ENCODE measurements at regions not wholly inside any gene's neighbourhood (a gene's known extent, or its start where the extent isn't known, plus 50 kb on each side); places are given as distances from the start of the nearest gene placed in this dataset.
"Not testable (repeated sequence)": the region's sequence is repeated elsewhere in the genome, so short reads cannot be mapped to it uniquely, and the experiment has no call there.

DNA sequence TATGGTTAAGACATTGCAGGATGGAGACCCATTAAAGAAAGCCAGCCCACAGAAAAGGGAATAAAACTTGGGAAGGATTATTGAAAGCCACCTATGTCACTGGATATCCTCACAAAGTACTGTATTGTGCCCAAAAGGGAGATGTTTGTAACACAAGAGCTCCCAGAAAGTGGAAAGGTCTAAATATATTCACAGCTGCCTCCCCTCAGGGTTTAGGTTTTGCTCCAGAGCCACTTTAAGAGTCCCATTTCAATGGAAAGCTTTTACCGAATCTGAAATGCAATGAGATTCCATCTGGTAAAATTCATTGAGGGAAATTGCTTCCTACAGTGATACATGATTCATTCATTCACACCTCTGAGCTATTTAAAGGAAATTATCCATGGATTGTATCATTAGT, 176.4 kb downstream of the XPNPEP1 start:
- peaks cover 0 to 4% (median 0%) of the 10 kb centered on the region in 3 donors for H3K27me3 Mint-ChIP-seq
- no peak overlapping the region for H3K4me3 Mint-ChIP-seq
- no peaks in the 10 kb centered on the region for H3K36me3 Mint-ChIP-seq
- H3K4me1 Mint-ChIP-seq: no peaks in the 10 kb centered on the region
- no peak overlapping the region for H3K27ac Mint-ChIP-seq
- ATAC-seq (ENCODE audit: low read depth in 2 of 2) (no peak), DNase-seq (no peak)
- H3K9me3 Mint-ChIP-seq: peaks cover 0 to 7% (median 2%) of the 10 kb centered on the region in 7 donors

DNA sequence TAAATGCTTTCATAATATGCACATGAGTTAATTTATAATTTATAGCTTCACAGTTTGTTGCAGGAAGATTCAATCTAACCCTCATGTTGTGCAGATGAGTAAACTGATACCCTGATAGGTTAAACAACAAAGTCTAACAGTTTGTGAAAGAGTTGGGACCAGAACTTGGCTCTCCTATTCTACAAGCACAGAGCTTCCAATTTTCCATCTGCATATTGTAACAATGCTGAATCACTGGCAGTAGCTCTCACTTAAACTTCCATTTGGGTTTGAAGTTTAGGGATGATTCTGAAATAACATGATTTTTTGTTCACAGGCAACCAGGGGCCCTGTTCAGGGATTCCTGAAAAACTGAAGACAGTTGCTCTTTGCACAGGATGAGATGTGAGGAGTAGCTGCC, 179.3 kb downstream of the XPNPEP1 start:
- Mint-ChIP-seq H3K4me1 (no peaks in the 10 kb centered on the region), H3K27me3 (peaks cover 0 to 7% (median 4%) of the 10 kb centered on the region in 3 donors), H3K36me3 (no peaks in the 10 kb centered on the region), H3K4me3 (no peak overlapping the region), H3K27ac (no peak overlapping the region), H3K9me3 (peaks cover 0 to 3% (median 0%) of the 10 kb centered on the region in 7 donors)
- ATAC-seq (ENCODE audit: low read depth in 2 of 2): no peak
- DNase-seq: no peak

DNA sequence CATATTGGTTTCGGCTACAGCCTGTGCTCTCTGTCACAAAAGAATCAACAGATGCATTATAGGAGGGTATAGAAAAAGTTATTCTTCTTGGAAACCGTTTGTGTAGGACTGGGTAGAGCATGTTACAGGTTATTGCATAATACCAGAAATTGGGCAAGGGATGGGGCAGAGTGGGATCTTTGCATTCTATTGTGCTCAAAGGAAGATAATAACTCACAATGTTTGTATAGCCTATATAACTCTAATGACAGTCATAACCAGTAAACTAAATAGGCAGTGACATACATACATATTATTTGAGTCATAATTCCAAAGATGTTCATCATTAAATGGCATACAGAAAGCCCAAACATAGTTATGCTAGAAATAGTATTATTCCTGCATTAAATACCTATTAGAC, 179.7 kb downstream of the XPNPEP1 start:
- H3K9me3 Mint-ChIP-seq: peaks cover 0 to 1% (median 0%) of the 10 kb centered on the region in 7 donors
- ATAC-seq (ENCODE audit: low read depth in 2 of 2) (no peak), DNase-seq (no peak)
- H3K36me3 Mint-ChIP-seq: no peaks in the 10 kb centered on the region
- H3K27ac Mint-ChIP-seq: no peak overlapping the region
- H3K27me3 Mint-ChIP-seq: peaks cover 0 to 7% (median 2%) of the 10 kb centered on the region in 3 donors
- H3K4me3 Mint-ChIP-seq: no peak overlapping the region
- H3K4me1 Mint-ChIP-seq: no peaks in the 10 kb centered on the region

DNA sequence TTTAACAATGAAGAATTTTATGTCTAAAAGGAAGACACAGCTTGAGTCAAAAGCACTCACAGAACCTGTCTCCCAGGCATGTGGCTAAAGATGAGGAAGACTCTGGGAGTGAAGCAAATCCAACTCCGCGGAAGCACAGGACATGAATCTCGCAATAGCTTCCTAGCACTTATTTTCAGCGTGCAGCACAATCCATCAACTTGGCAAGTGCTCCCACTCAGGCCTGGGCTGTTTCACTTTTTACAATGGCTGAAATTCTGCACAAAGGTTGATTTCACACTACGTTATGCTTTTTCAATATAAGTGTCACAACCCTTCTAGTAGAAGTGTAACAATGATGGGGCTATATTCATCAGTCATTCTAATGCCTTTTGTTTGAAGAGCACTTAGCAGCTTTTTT, 180.2 kb downstream of the XPNPEP1 start:
- Mint-ChIP-seq H3K36me3 (no peaks in the 10 kb centered on the region), H3K4me1 (no peaks in the 10 kb centered on the region), H3K9me3 (peaks cover 0 to 1% (median 0%) of the 10 kb centered on the region in 7 donors), H3K4me3 (no peak overlapping the region), H3K27ac (no peak overlapping the region), H3K27me3 (peaks cover 0 to 7% (median 0%) of the 10 kb centered on the region in 3 donors)
- ATAC-seq (ENCODE audit: low read depth in 2 of 2) (no peak), DNase-seq (no peak)

DNA sequence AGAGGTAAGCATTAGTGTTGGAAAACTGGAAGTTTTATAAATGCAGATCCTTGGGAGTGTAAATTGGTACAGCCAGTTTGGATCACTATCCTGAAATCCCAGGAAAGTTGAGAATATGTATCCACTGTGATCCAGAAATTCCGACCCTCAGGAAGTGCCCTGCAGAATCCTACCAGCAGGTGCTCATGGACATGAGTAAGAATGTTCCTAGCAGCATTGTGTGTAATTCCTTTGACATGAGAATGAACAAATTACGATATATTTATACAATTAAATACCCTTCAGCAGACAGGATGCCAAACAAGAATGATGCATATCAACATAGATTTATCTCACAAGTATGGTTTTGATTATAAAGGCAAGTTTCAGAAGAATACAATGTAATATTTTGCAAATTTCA, 181.6 kb downstream of the XPNPEP1 start:
- Mint-ChIP-seq H3K27ac (no peak overlapping the region), H3K36me3 (no peaks in the 10 kb centered on the region), H3K9me3 (peaks cover 0 to 1% (median 0%) of the 10 kb centered on the region in 7 donors), H3K27me3 (peaks cover 0 to 7% (median 3%) of the 10 kb centered on the region in 3 donors), H3K4me1 (no peaks in the 10 kb centered on the region), H3K4me3 (no peak overlapping the region)
- ATAC-seq (ENCODE audit: low read depth in 2 of 2): no peak
- DNase-seq: no peak

DNA sequence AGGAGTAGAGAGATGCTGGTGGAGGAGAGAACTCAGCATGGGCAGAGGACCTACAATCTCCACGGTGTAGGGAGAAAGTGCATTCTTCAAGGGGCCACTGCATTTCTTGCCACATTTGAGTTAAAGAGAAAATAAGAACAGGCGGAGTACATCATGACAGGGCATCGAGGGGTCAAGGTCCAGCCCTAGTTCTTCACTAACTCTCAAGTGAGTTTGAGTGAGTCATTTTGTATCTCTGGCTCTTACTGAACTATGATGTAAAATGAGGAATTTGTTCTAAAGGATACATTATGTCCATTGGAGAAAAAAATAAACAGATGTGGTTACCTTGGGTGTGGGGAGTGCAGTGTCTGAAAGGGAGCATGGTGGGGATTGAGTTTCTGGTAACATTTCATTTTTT, 182.9 kb downstream of the XPNPEP1 start:
- Mint-ChIP-seq H3K4me3 (no peak overlapping the region), H3K4me1 (no peaks in the 10 kb centered on the region), H3K27me3 (peaks cover 0 to 7% (median 4%) of the 10 kb centered on the region in 3 donors), H3K27ac (no peak overlapping the region), H3K36me3 (no peaks in the 10 kb centered on the region), H3K9me3 (peaks cover 0 to 1% (median 0%) of the 10 kb centered on the region in 7 donors)
- ATAC-seq (ENCODE audit: low read depth in 2 of 2) (no peak), DNase-seq (no peak)

DNA sequence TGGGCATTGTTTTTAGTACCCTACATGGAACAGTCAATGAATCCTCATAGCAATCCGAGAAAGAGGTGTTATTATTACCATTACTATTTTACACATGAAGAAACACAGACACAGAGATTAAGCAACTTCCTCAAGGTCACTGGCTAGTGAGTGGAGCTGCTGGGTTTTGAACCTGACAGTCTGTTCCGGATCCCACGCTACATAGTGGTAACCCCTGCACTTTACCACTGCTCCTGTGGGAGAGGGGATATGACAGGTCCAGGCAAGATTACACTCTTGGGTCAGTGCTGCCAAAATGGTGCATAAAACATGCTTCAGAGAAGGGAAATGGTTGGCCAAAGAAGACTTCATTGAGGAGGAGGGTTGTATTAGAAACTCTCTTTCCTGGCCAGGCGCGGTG, 185.7 kb downstream of the XPNPEP1 start:
- Mint-ChIP-seq H3K36me3 (no peaks in the 10 kb centered on the region), H3K27me3 (peaks cover 0 to 7% (median 4%) of the 10 kb centered on the region in 3 donors), H3K27ac (no peak overlapping the region), H3K4me3 (no peak overlapping the region), H3K9me3 (peaks cover 0 to 1% (median 0%) of the 10 kb centered on the region in 7 donors), H3K4me1 (no peaks in the 10 kb centered on the region)
- no peak for ATAC-seq (ENCODE audit: low read depth in 2 of 2)
- DNase-seq: no peak

DNA sequence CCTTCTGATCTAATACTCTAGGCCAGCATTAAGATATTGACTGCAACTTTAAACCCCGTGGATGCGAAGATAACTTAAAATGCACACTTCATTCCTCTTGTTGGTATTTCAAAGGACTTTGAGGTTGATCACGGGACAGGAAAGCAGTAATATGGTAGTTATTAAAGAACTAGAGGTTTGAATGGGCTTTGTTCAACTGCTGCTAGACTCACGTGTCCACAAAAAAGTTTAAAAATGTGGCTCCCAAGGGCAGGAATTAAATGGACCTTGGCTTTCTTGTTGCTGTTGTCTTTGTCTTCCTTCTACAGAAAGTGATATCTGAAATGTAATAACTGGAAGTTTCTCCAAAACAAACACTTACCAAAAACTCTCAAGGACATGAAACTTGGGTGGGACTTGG, 186.3 kb downstream of the XPNPEP1 start:
- no peak overlapping the region for H3K4me3 Mint-ChIP-seq
- ATAC-seq (ENCODE audit: low read depth in 2 of 2) (no peak), DNase-seq (no peak)
- no peaks in the 10 kb centered on the region for H3K4me1 Mint-ChIP-seq
- H3K9me3 Mint-ChIP-seq: peaks cover 0 to 1% (median 0%) of the 10 kb centered on the region in 7 donors
- H3K36me3 Mint-ChIP-seq: no peaks in the 10 kb centered on the region
- H3K27ac Mint-ChIP-seq: no peak overlapping the region
- H3K27me3 Mint-ChIP-seq: peaks cover 0 to 7% (median 4%) of the 10 kb centered on the region in 3 donors

DNA sequence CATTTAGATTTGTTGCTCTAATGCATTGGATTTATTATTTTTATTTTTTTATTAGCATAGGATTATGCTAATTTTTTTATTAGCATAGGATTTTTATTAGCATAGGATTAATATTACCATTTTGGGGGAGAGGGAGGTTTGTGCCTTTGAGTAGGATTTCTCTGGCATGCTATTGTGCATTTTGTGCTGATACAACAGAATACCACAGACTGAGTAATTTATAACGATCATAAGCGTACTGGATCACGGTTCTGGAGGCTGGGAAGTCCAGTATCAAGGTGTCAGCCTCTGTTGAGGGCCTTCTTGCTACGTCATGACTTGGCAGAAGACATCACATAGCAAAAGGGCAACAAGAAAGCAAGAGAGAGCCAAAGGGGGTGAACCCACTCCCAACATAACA, 187.5 kb downstream of the XPNPEP1 start:
- H3K4me3 Mint-ChIP-seq: no peak overlapping the region
- no peaks in the 10 kb centered on the region for H3K4me1 Mint-ChIP-seq
- no peak for ATAC-seq (ENCODE audit: low read depth in 2 of 2)
- H3K36me3 Mint-ChIP-seq: no peaks in the 10 kb centered on the region
- peaks cover 0 to 8% (median 7%) of the 10 kb centered on the region in 3 donors for H3K27me3 Mint-ChIP-seq
- peaks cover 0 to 2% (median under 1%) of the 10 kb centered on the region in 7 donors for H3K9me3 Mint-ChIP-seq
- H3K27ac Mint-ChIP-seq: no peak overlapping the region
- no peak for DNase-seq

DNA sequence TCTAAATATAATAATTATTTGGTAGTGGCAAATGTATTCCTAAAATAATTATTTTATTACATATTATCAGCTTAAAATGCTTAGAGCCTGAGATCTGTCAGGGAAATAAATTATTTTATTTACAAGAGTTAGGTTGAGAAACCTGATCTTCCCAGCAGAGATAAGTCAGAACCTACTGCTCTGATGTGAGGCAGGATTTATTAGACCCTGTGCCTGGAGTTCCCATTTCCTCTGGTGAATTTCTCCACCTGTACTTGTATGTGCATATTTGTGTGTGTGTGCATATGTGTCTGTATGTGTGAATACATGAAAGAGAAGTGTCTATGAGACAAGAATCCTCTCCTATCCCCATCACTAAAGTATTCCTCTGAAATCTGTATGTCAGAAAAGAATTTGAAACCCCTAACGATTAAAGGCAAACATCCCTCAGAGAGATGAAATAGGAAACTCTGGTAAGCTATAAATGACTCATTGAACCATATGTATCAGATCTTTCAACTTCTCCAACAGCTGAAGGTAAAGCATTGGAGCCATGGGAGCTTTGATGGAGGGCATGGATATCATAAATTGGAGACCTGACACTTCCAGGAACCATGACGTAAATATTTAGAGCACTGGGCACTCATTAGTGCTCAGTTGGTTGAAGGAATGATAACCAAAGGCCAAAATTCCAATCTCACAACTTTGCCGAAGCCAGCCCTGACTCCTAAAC, 190.9 kb downstream of the XPNPEP1 start:
- Mint-ChIP-seq H3K4me3 (no peak overlapping the region), H3K4me1 (no peaks in the 10 kb centered on the region), H3K9me3 (peaks cover 0 to 6% (median 0%) of the 10 kb centered on the region in 7 donors), H3K27ac (no peak overlapping the region), H3K27me3 (peaks cover 0 to 8% (median 0%) of the 10 kb centered on the region in 3 donors), H3K36me3 (no peaks in the 10 kb centered on the region)
- no peak for DNase-seq
- no peak for ATAC-seq (ENCODE audit: low read depth in 2 of 2)

DNA sequence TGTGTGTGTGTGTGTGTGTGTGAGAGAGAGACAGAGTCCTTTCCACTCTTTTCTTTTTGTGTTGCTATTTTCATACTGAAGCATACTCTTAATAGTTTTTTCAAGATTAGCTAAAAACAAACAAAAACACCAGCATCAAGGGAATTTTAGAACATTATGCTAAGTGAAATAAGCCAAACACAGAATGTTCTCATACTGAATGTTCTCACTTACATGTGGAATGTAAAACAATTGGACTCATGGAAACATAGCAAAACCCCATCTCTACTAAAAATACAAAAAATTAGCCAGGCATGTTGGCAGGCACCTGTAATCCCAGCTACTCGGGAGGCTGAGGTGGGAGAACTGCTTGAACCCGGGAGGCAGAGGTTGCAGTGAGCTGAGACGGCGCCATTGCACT, 193.4 kb downstream of the XPNPEP1 start:
- not testable (repeated sequence) for H3K36me3 Mint-ChIP-seq; H3K9me3 Mint-ChIP-seq; ATAC-seq (ENCODE audit: low read depth in 2 of 2); H3K4me1 Mint-ChIP-seq; H3K27ac Mint-ChIP-seq; H3K27me3 Mint-ChIP-seq; H3K4me3 Mint-ChIP-seq; DNase-seq

DNA sequence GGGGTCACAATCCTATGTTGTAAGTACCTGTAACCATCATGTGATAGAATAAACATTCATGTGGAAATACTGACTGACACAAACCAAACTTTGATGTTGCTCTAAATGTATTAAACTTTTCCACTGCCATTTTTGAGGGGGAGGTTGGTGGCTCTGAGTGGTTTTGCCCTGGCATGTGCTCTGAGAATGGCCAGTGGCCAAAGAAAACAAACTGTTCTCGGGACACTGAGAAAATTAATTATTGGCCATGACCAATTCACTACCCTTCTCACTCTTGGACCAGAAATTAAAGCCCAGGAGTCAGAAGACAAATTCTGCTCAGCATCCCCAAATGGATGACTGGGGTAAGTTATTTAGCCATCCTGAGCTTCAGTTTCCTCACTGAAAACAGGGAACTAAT, 195.9 kb downstream of the XPNPEP1 start:
- no peak for ATAC-seq (ENCODE audit: low read depth in 2 of 2)
- no peak overlapping the region for H3K27ac Mint-ChIP-seq
- peaks cover 0 to 4% (median 0%) of the 10 kb centered on the region in 3 donors for H3K27me3 Mint-ChIP-seq
- H3K4me1 Mint-ChIP-seq: no peaks in the 10 kb centered on the region
- H3K36me3 Mint-ChIP-seq: no peaks in the 10 kb centered on the region
- H3K9me3 Mint-ChIP-seq: peaks cover 0 to 6% (median 3%) of the 10 kb centered on the region in 7 donors
- H3K4me3 Mint-ChIP-seq: no peak overlapping the region
- no peak for DNase-seq

DNA sequence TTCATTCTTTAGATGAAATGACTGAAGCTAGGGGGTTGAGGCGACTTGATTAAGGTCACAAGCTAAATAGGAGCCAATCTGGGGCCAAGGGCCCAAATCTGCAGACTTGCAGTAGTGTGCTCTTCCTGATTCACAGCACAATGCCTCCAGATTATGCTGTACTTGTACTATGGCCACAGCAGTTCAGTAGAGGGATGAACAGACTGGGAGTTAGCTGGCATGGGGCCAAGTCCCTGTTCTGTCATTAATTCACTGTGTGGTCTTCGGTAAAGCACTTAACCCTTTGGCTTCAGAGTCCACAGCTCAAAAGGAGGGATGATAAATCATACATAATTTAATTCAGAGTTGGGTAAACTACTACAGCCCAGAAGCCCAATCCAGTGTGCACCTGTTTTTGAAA, 196.8 kb downstream of the XPNPEP1 start:
- no peak for DNase-seq
- Mint-ChIP-seq H3K27ac (no peak overlapping the region), H3K9me3 (peaks cover 0 to 6% (median 3%) of the 10 kb centered on the region in 7 donors), H3K27me3 (peaks cover 0 to under 1% (median 0%) of the 10 kb centered on the region in 3 donors), H3K36me3 (no peaks in the 10 kb centered on the region), H3K4me3 (no peak overlapping the region), H3K4me1 (no peaks in the 10 kb centered on the region)
- no peak for ATAC-seq (ENCODE audit: low read depth in 2 of 2)

DNA sequence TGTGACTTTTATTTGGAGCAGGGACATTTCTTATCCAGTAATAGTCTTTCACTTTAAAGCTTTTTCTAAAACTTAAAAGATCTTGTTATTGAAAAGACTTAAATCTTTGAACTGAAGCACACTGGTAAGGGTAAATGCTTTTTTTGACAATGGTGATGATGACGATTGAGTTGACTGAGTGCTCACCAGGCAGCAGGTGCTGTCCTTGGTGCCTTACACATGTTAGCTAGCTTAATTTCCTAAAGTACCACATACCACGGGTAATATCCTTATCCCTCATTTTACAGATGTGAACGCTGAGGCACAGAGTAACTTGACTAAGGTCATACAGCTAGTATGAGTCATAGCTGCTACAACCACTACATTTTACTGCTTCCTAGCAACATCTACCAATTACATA, 200.0 kb downstream of the XPNPEP1 start:
- no peaks in the 10 kb centered on the region for H3K27me3 Mint-ChIP-seq
- H3K4me1 Mint-ChIP-seq: no peaks in the 10 kb centered on the region
- no peak overlapping the region for H3K4me3 Mint-ChIP-seq
- ATAC-seq (ENCODE audit: low read depth in 2 of 2) (no peak), DNase-seq (no peak)
- H3K27ac Mint-ChIP-seq: no peak overlapping the region
- peaks cover 0 to 4% (median 0%) of the 10 kb centered on the region in 7 donors for H3K9me3 Mint-ChIP-seq
- no peaks in the 10 kb centered on the region for H3K36me3 Mint-ChIP-seq

Data from naive B cell (primary cell).